ENCODE measurements at regions not wholly inside any gene's neighbourhood (a gene's known extent, or its start where the extent isn't known, plus 50 kb on each side); places are given as distances from the start of the nearest gene placed in this dataset.

GRCh38 chr14:97271451-97271960 lies 474.3 kb downstream of the VRK1 start:
- H3K36me3 ChIP-seq: no peaks in the 10 kb centered on the region
- H3K4me3 ChIP-seq: no peak overlapping the region
- no peaks in the 10 kb centered on the region for H3K4me1 ChIP-seq
- H3K9me3 ChIP-seq (replicated peaks): no peaks in the 10 kb centered on the region
- no peak for DNase-seq
- H3K27me3 ChIP-seq: no peaks in the 10 kb centered on the region
- no peak overlapping the region for H3K27ac ChIP-seq

- no peak for DNase-seq
- Histone ChIP-seq H3K27ac (no peak overlapping the region), H3K4me1 (no peaks in the 10 kb centered on the region), H3K4me3 (no peak overlapping the region), H3K36me3 (no peaks in the 10 kb centered on the region), H3K27me3 (no peaks in the 10 kb centered on the region), H3K9me3 (replicated peaks) (no peaks in the 10 kb centered on the region)
Observed at GRCh38 chr14:97273540-97273939, 476.4 kb downstream of the VRK1 start.

- no peaks in the 10 kb centered on the region for H3K27me3 ChIP-seq
- no peaks in the 10 kb centered on the region for H3K4me1 ChIP-seq
- no peaks in the 10 kb centered on the region for H3K36me3 ChIP-seq
- no peak for DNase-seq
- H3K4me3 ChIP-seq: no peak overlapping the region
- no peaks in the 10 kb centered on the region for H3K9me3 ChIP-seq (replicated peaks)
- H3K27ac ChIP-seq: no peak overlapping the region
Observed at GRCh38 chr14:97274626-97275025, 477.4 kb downstream of the VRK1 start.

GRCh38 chr14:97275276-97275675 lies 478.1 kb downstream of the VRK1 start:
- no peaks in the 10 kb centered on the region for H3K4me1 ChIP-seq
- H3K4me3 ChIP-seq: no peak overlapping the region
- H3K9me3 ChIP-seq (replicated peaks): no peaks in the 10 kb centered on the region
- no peaks in the 10 kb centered on the region for H3K36me3 ChIP-seq
- H3K27me3 ChIP-seq: no peaks in the 10 kb centered on the region
- no peak for DNase-seq
- H3K27ac ChIP-seq: no peak overlapping the region

- Histone ChIP-seq H3K4me1 (no peaks in the 10 kb centered on the region), H3K4me3 (no peak overlapping the region), H3K36me3 (no peaks in the 10 kb centered on the region), H3K27me3 (no peaks in the 10 kb centered on the region), H3K27ac (no peak overlapping the region), H3K9me3 (replicated peaks) (no peaks in the 10 kb centered on the region)
- DNase-seq: no peak
Observed at GRCh38 chr14:97276573-97276972, 479.4 kb downstream of the VRK1 start.

GRCh38 chr14:97277711-97278110 lies 480.5 kb downstream of the VRK1 start:
- Histone ChIP-seq H3K9me3 (replicated peaks) (no peaks in the 10 kb centered on the region), H3K27me3 (no peaks in the 10 kb centered on the region), H3K4me3 (no peak overlapping the region), H3K27ac (no peak overlapping the region), H3K4me1 (no peaks in the 10 kb centered on the region), H3K36me3 (no peaks in the 10 kb centered on the region)
- no peak for DNase-seq

GRCh38 chr14:97280526-97280925 lies 483.3 kb downstream of the VRK1 start:
- no peak overlapping the region for H3K27ac ChIP-seq
- no peaks in the 10 kb centered on the region for H3K27me3 ChIP-seq
- no peak for DNase-seq
- H3K36me3 ChIP-seq: no peaks in the 10 kb centered on the region
- no peaks in the 10 kb centered on the region for H3K9me3 ChIP-seq (replicated peaks)
- no peaks in the 10 kb centered on the region for H3K4me1 ChIP-seq
- no peak overlapping the region for H3K4me3 ChIP-seq

- H3K36me3 ChIP-seq: no peaks in the 10 kb centered on the region
- no peaks in the 10 kb centered on the region for H3K27me3 ChIP-seq
- H3K4me3 ChIP-seq: no peak overlapping the region
- no peaks in the 10 kb centered on the region for H3K4me1 ChIP-seq
- H3K9me3 ChIP-seq (replicated peaks): no peaks in the 10 kb centered on the region
- DNase-seq: no peak
- H3K27ac ChIP-seq: no peak overlapping the region
Observed at GRCh38 chr14:97281741-97282140, 484.6 kb downstream of the VRK1 start.

GRCh38 chr14:97282210-97283004 lies 485.2 kb downstream of the VRK1 start:
- Histone ChIP-seq H3K27ac (no peak overlapping the region), H3K4me3 (no peak overlapping the region), H3K27me3 (no peaks in the 10 kb centered on the region), H3K4me1 (no peaks in the 10 kb centered on the region), H3K9me3 (replicated peaks) (no peaks in the 10 kb centered on the region), H3K36me3 (no peaks in the 10 kb centered on the region)
- no peak for DNase-seq

GRCh38 chr14:97283005-97283403 lies 485.8 kb downstream of the VRK1 start:
- H3K36me3 ChIP-seq: no peaks in the 10 kb centered on the region
- H3K27me3 ChIP-seq: no peaks in the 10 kb centered on the region
- no peaks in the 10 kb centered on the region for H3K9me3 ChIP-seq (replicated peaks)
- no peak overlapping the region for H3K4me3 ChIP-seq
- no peaks in the 10 kb centered on the region for H3K4me1 ChIP-seq
- H3K27ac ChIP-seq: no peak overlapping the region
- no peak for DNase-seq

GRCh38 chr14:97283426-97283825 lies 486.2 kb downstream of the VRK1 start:
- no peak overlapping the region for H3K27ac ChIP-seq
- H3K9me3 ChIP-seq (replicated peaks): no peaks in the 10 kb centered on the region
- H3K4me3 ChIP-seq: no peak overlapping the region
- H3K4me1 ChIP-seq: no peaks in the 10 kb centered on the region
- H3K36me3 ChIP-seq: no peaks in the 10 kb centered on the region
- no peaks in the 10 kb centered on the region for H3K27me3 ChIP-seq
- DNase-seq: no peak

GRCh38 chr14:97283841-97284240 lies 486.7 kb downstream of the VRK1 start:
- no peaks in the 10 kb centered on the region for H3K27me3 ChIP-seq
- H3K4me3 ChIP-seq: no peak overlapping the region
- H3K36me3 ChIP-seq: no peaks in the 10 kb centered on the region
- no peaks in the 10 kb centered on the region for H3K4me1 ChIP-seq
- DNase-seq: no peak
- H3K9me3 ChIP-seq (replicated peaks): no peaks in the 10 kb centered on the region
- no peak overlapping the region for H3K27ac ChIP-seq

GRCh38 chr14:97287956-97288355 lies 490.8 kb downstream of the VRK1 start:
- no peak for DNase-seq
- no peaks in the 10 kb centered on the region for H3K27me3 ChIP-seq

GRCh38 chr14:97290065-97290464 lies 492.9 kb downstream of the VRK1 start:
- H3K4me3 ChIP-seq: no peak overlapping the region
- no peaks in the 10 kb centered on the region for H3K4me1 ChIP-seq
- no peak overlapping the region for H3K27ac ChIP-seq
- no peaks in the 10 kb centered on the region for H3K27me3 ChIP-seq
- H3K36me3 ChIP-seq: no peaks in the 10 kb centered on the region
- no peaks in the 10 kb centered on the region for H3K9me3 ChIP-seq (replicated peaks)
- no peak for DNase-seq

More at GRCh38 chr14:97287956-97288355, 490.8 kb downstream of the VRK1 start:
- no peak overlapping the region for H3K27ac ChIP-seq
- H3K4me3 ChIP-seq: no peak overlapping the region
- H3K4me1 ChIP-seq: no peaks in the 10 kb centered on the region
- H3K9me3 ChIP-seq (replicated peaks): no peaks in the 10 kb centered on the region
- no peaks in the 10 kb centered on the region for H3K36me3 ChIP-seq

GRCh38 chr14:97290977-97291376 lies 493.8 kb downstream of the VRK1 start:
- H3K27me3 ChIP-seq: no peaks in the 10 kb centered on the region; the same call in 1 of the 2 replicates
- no peak overlapping the region for H3K27ac ChIP-seq
- no peak overlapping the region for H3K4me3 ChIP-seq
- H3K9me3 ChIP-seq (replicated peaks): no peaks in the 10 kb centered on the region
- no peak for DNase-seq
- H3K36me3 ChIP-seq: no peaks in the 10 kb centered on the region
- no peaks in the 10 kb centered on the region for H3K4me1 ChIP-seq

GRCh38 chr14:97293659-97294058 lies 496.5 kb downstream of the VRK1 start:
- no peak for DNase-seq
- H3K27me3 ChIP-seq: no peaks in the 10 kb centered on the region; the same call in 1 of the 2 replicates
- no peaks in the 10 kb centered on the region for H3K9me3 ChIP-seq (replicated peaks)
- no peaks in the 10 kb centered on the region for H3K4me1 ChIP-seq
- no peak overlapping the region for H3K27ac ChIP-seq
- no peaks in the 10 kb centered on the region for H3K36me3 ChIP-seq
- H3K4me3 ChIP-seq: no peak overlapping the region
